PFSK-1 (cell line): ENCODE measurements at regions not wholly inside any gene's neighbourhood (a gene's known extent, or its start where the extent isn't known, plus 50 kb on each side); places are given as distances from the start of the nearest gene placed in this dataset.

ENCODE experiments used
- FOXP2 ChIP-seq: optimal IDR thresholded peaks from 2 replicates; pipeline ENCODE3; 2011; ENCODE audit warnings: borderline replicate concordance, control low read depth, inconsistent platforms; ENCODE audit not compliant: insufficient read depth; ENCODE audit errors: extremely low read length, extremely low read depth
- POLR2AphosphoS5 ChIP-seq: IDR thresholded peaks from 2 replicates; pipeline ENCODE4 v1.6.1; 2012; ENCODE audit warnings: low read depth, mild to moderate bottlenecking, control low read depth, low read length, moderate library complexity
- REST ChIP-seq, 2 experiments: IDR thresholded peaks; 2 replicates each; pipeline versions ENCODE4 v1.6.1 to v1.8.0; 2011 to 2012; ENCODE audit warnings: low read depth in 2 of 2, low read length in 2 of 2, control low read depth in 1 of 2, inconsistent platforms in 1 of 2, mild to moderate bottlenecking in 1 of 2, moderate library complexity in 1 of 2; ENCODE audit not compliant: insufficient read depth in 1 of 2
- SIN3A ChIP-seq: IDR thresholded peaks from 2 replicates; pipeline ENCODE4 v1.6.1; 2012; ENCODE audit warnings: mild to moderate bottlenecking, low read length, moderate library complexity, borderline replicate concordance; ENCODE audit not compliant: insufficient read depth
- TAF1 ChIP-seq: IDR thresholded peaks from 2 replicates; pipeline ENCODE4 v1.6.1; 2012; ENCODE audit warnings: low read length, control low read depth, borderline replicate concordance; ENCODE audit not compliant: insufficient read depth

- TF ChIP-seq REST (IDR thresholded peaks at IDR 0.05; ENCODE audit: insufficient read depth in 1 of 2, low read depth in 2 of 2, low read length in 2 of 2) (no peak), SIN3A (no peak), POLR2AphosphoS5 (no peak), TAF1 (no peak), FOXP2 (no peak)
These were observed 73.1 kb upstream of the RAP1B start for GRCh38 chr12:68537571-68537970.

GRCh38 chr12:68538726-68539614, 71.7 kb upstream of the RAP1B start:
- TF ChIP-seq REST (IDR thresholded peaks at IDR 0.05; ENCODE audit: insufficient read depth in 1 of 2, low read depth in 2 of 2, low read length in 2 of 2) (no peak), POLR2AphosphoS5 (no peak), FOXP2 (no peak), TAF1 (no peak), SIN3A (no peak)

GRCh38 chr12:68539615-68539952, 71.1 kb upstream of the RAP1B start:
- TF ChIP-seq SIN3A (no peak), REST (IDR thresholded peaks at IDR 0.05; ENCODE audit: insufficient read depth in 1 of 2, low read depth in 2 of 2, low read length in 2 of 2) (no peak), POLR2AphosphoS5 (no peak), FOXP2 (no peak), TAF1 (no peak)

GRCh38 chr12:68557011-68557730, 53.5 kb upstream of the RAP1B start:
- TF ChIP-seq SIN3A: no peak
- no peak for TF ChIP-seq REST (IDR thresholded peaks at IDR 0.05; ENCODE audit: insufficient read depth in 1 of 2, low read depth in 2 of 2, low read length in 2 of 2)
- no peak for TF ChIP-seq FOXP2
- TF ChIP-seq TAF1: no peak
- TF ChIP-seq POLR2AphosphoS5: no peak
